IMR-90 (cell line): ENCODE measurements at regions not wholly inside any gene's neighbourhood (a gene's known extent, or its start where the extent isn't known, plus 50 kb on each side); places are given as distances from the start of the nearest gene placed in this dataset.
A peak's percentile ranks its signal among the peaks of the same experiment; 100 is the strongest.

Experiments
- ATAC-seq: fragments of 200-7000 bp; cut with Tn5 transposase; 2 replicates; pipeline ENCODE4 v1.9.1; 2020; ENCODE audit warnings: low read depth, mild to moderate bottlenecking, moderate library complexity
- BruUV-seq: library from RNA; stranded (reverse); fragments of 400-500 nt; replicated peaks from 2 replicates; lab custom pipeline; 2021; lab: Mats Ljungman, UMichigan
- CTCF ChIA-PET: fragments of 300-600 bp; formaldehyde crosslinking; extraction: SDS; loops from one replicate; lab custom pipeline; 2021; ENCODE audit warnings: antibody characterized with exemption; lab: Yijun Ruan, JAX
- POLR2A ChIA-PET: fragments of 300-600 bp; sonication (Branson Sonifier 250); formaldehyde crosslinking; loops from one replicate; lab custom pipeline; 2022; ENCODE audit warnings: antibody characterized with exemption; ENCODE audit not compliant: unreplicated experiment; lab: Charles Lee
- DNase-seq: peaks from one replicate; pipeline ENCODE4 v3.0.0; 2013
- H2AFZ ChIP-seq: replicated peaks from 2 replicates; pipeline ENCODE3; 2013; ENCODE audit warnings: low read length, mild to moderate bottlenecking; ENCODE audit not compliant: poor library complexity
- H2AK5ac ChIP-seq: 2 replicates; pipeline ENCODE4 v1.6.1; 2013; ENCODE audit warnings: low read depth, low read length, inconsistent platforms
- H2AK9ac ChIP-seq: replicated peaks from 2 replicates; pipeline ENCODE3; 2013; ENCODE audit warnings: mild to moderate bottlenecking, low read depth, low read length, moderate library complexity; ENCODE audit not compliant: poor library complexity
- H2BK120ac ChIP-seq: 2 replicates; pipeline ENCODE4 v1.6.1; 2013; ENCODE audit warnings: low read depth, low read length, inconsistent platforms
- H2BK15ac ChIP-seq: 3 replicates; pipeline ENCODE4 v1.6.1; 2013; ENCODE audit warnings: low read depth, low read length, inconsistent platforms
- H2BK20ac ChIP-seq: 2 replicates; pipeline ENCODE4 v1.6.1; 2013; ENCODE audit warnings: low read depth, mild to moderate bottlenecking, inconsistent platforms, low read length, moderate library complexity
- H2BK5ac ChIP-seq: 2 replicates; pipeline ENCODE4 v1.6.1; 2013; ENCODE audit warnings: mild to moderate bottlenecking, low read depth, low read length, inconsistent platforms; ENCODE audit not compliant: poor library complexity, severe bottlenecking
- H3K14ac ChIP-seq: replicated peaks from 2 replicates; pipeline ENCODE4 v1.6.1; 2013; ENCODE audit warnings: low read depth, low read length, inconsistent platforms
- H3K18ac ChIP-seq: 2 replicates; pipeline ENCODE4 v1.6.1; 2013; ENCODE audit warnings: low read depth, low read length, control low read depth
- H3K23ac ChIP-seq: 2 replicates; pipeline ENCODE4 v1.6.1; 2013; ENCODE audit warnings: low read depth, low read length, inconsistent platforms
- H3K27ac ChIP-seq: 2 replicates; pipeline ENCODE4 v1.5.1; 2013; ENCODE audit warnings: mild to moderate bottlenecking, control low read depth, low read length; ENCODE audit not compliant: insufficient read depth
- H3K27me3 ChIP-seq: 2 replicates; pipeline ENCODE4 v1.6.1; 2013; ENCODE audit warnings: low read length; ENCODE audit not compliant: control insufficient read depth, insufficient read depth
- H3K36me3 ChIP-seq: 2 replicates; pipeline ENCODE4 v1.6.1; 2013; ENCODE audit warnings: low read length, mixed read lengths; ENCODE audit not compliant: control insufficient read depth, insufficient read depth
- H3K4ac ChIP-seq: 2 replicates; pipeline ENCODE4 v1.6.1; 2013; ENCODE audit warnings: low read depth, low read length, inconsistent platforms
- H3K4me1 ChIP-seq: 2 replicates; pipeline ENCODE4 v1.6.1; 2013; ENCODE audit warnings: low read length, mixed read lengths; ENCODE audit not compliant: control insufficient read depth, insufficient read depth
- H3K4me2 ChIP-seq: 2 replicates; pipeline ENCODE4 v1.6.1; 2013; ENCODE audit warnings: low read depth, mild to moderate bottlenecking, control low read depth, low read length, moderate library complexity
- H3K4me3 ChIP-seq: 2 replicates; pipeline ENCODE4 v1.5.1; 2013; ENCODE audit warnings: low read depth, mild to moderate bottlenecking, control low read depth, low read length, moderate library complexity; ENCODE audit not compliant: insufficient read depth
- H3K56ac ChIP-seq: 2 replicates; pipeline ENCODE4 v1.6.1; 2013; ENCODE audit warnings: low read length, inconsistent platforms; ENCODE audit not compliant: insufficient read depth; ENCODE audit errors: extremely low read depth
- H3K79me1 ChIP-seq, 2 experiments: 2 replicates each; pipeline ENCODE4 v1.6.1; 2013; ENCODE audit warnings: low read length in 2 of 2, inconsistent platforms in 1 of 2, low read depth in 1 of 2
- H3K9ac ChIP-seq: 2 replicates; pipeline ENCODE4 v1.6.1; 2013; ENCODE audit warnings: low read depth, low read length, control low read depth
- H3K9me1 ChIP-seq: 2 replicates; pipeline ENCODE4 v1.6.1; 2013; ENCODE audit warnings: low read length, inconsistent platforms; ENCODE audit not compliant: insufficient read depth
- H3K9me3 ChIP-seq: 2 replicates; pipeline ENCODE4 v1.6.1; 2013; ENCODE audit warnings: low read length; ENCODE audit not compliant: control insufficient read depth, insufficient read depth
- H4K20me1 ChIP-seq: 2 replicates; pipeline ENCODE4 v1.6.1; 2013; ENCODE audit warnings: low read length, inconsistent platforms; ENCODE audit not compliant: insufficient read depth
- H4K5ac ChIP-seq: 2 replicates; pipeline ENCODE4 v1.6.1; 2013; ENCODE audit warnings: mild to moderate bottlenecking, low read depth, low read length, control low read depth
- H4K8ac ChIP-seq, 2 experiments: 2 replicates each; pipeline ENCODE4 v1.6.1; 2013; ENCODE audit warnings: low read depth in 2 of 2, low read length in 2 of 2, control low read depth in 1 of 2, inconsistent platforms in 1 of 2
- H4K91ac ChIP-seq: 2 replicates; pipeline ENCODE4 v1.6.1; 2013; ENCODE audit warnings: low read depth, low read length, inconsistent platforms; ENCODE audit not compliant: insufficient read depth
- BHLHE40 ChIP-seq: fragments of 150-350 bp; IDR thresholded peaks from 2 replicates; pipeline ENCODE4 v1.6.1; 2016; ENCODE audit warnings: mild to moderate bottlenecking, low read depth, low read length
- CEBPB ChIP-seq: IDR thresholded peaks from 2 replicates; pipeline ENCODE4 v1.6.1; 2012; ENCODE audit warnings: low read depth, low read length, improper control_type of control experiment
- ELK1 ChIP-seq: fragments of 150-350 bp; IDR thresholded peaks from 2 replicates; pipeline ENCODE4 v1.6.1; 2016; ENCODE audit warnings: low read depth, mild to moderate bottlenecking, low read length, moderate library complexity, borderline replicate concordance
- FOS ChIP-seq: fragments of 150-350 bp; IDR thresholded peaks from 2 replicates; pipeline ENCODE4 v1.6.1; 2016; ENCODE audit warnings: low read depth, low read length
- MAFK ChIP-seq: IDR thresholded peaks from 2 replicates; pipeline ENCODE4 v1.6.1; 2012; ENCODE audit warnings: low read depth, low read length, improper control_type of control experiment
- MXI1 ChIP-seq: IDR thresholded peaks from 2 replicates; pipeline ENCODE4 v1.6.1; 2012; ENCODE audit warnings: low read depth, mild to moderate bottlenecking, low read length, moderate library complexity, borderline replicate concordance
- RAD21 ChIP-seq: IDR thresholded peaks from 2 replicates; pipeline ENCODE4 v1.6.1; 2012; ENCODE audit warnings: low read length, improper control_type of control experiment
- RFX5 ChIP-seq: IDR thresholded peaks from 2 replicates; pipeline ENCODE4 v1.8.0; 2012; ENCODE audit warnings: low read depth, mild to moderate bottlenecking, low read length, moderate library complexity
- SMC3 ChIP-seq: fragments of 150-350 bp; IDR thresholded peaks from 2 replicates; pipeline ENCODE4 v1.6.1; 2016; ENCODE audit warnings: low read depth, mild to moderate bottlenecking, antibody characterized with exemption, low read length, moderate library complexity
- WGBS, 2 experiments: methylation state at CpG; one replicate each; pipeline versions ENCODE4 v1.1.5 to v1.1.7; 2013; ENCODE audit warnings: missing lambda C conversion rate in 2 of 2; ENCODE audit not compliant: insufficient read length in 1 of 2; ENCODE audit errors: extremely low coverage in 2 of 2; 5-methylcytosine and 5-hydroxymethylcytosine counted together
- dilution Hi-C: fragments of 300-500 bp; cut with HindIII; formaldehyde crosslinking; loops from one replicate; pipeline ENCODE4 v1.14.3; 2018; ENCODE audit warnings: low sequenced_read_pairs; ENCODE audit not compliant: unreplicated experiment
- in situ Hi-C: fragments of 300-500 bp; cut with MboI; formaldehyde crosslinking; loops from 3 replicates; pipeline ENCODE4 v1.14.3; 2019; ENCODE audit warnings: low sequenced_read_pairs, inconsistent platforms, mixed read lengths
- intact Hi-C: fragments of 100-400 bp; cut with micrococcal nuclease; formaldehyde crosslinking; loops from 2 replicates; pipeline ENCODE4 v1.10.0; 2022

GRCh38 chr9:78612091-78612490 is 315.2 kb downstream of the PSAT1 start:
- DNase-seq (peak; percentile 64), ATAC-seq (peak; percentile 56)
- H2BK20ac ChIP-seq = peak overlapping the region; percentile 86
- H3K79me1 ChIP-seq = no peaks in the 10 kb centered on the region
- no peaks in the 10 kb centered on the region for H3K27me3 ChIP-seq
- no peaks in the 10 kb centered on the region for H3K36me3 ChIP-seq
- no peak overlapping the region for H3K27ac ChIP-seq
- H3K4me3 ChIP-seq = no peak overlapping the region
- H3K9me1 ChIP-seq = no peaks in the 10 kb centered on the region; the same call in 1 of the 2 replicates
- dilution Hi-C loops (no loop called here), in situ Hi-C loops (no loop called here), intact Hi-C loops (no loop called here)
- H3K18ac ChIP-seq = peak overlapping the region; percentile 63; the same call in 1 of the 2 replicates
- H3K14ac ChIP-seq = no peak overlapping the region
- H3K4me1 ChIP-seq = peaks cover 5% of the 10 kb centered on the region; the same call in 1 of the 2 replicates
- no peak overlapping the region for H2AK9ac ChIP-seq
- TF ChIP-seq BHLHE40 (no peak), SMC3 (no peak), RFX5 (no peak), ELK1 (no peak), MAFK (no peak), MXI1 (no peak), CEBPB (no peak), RAD21 (no peak), FOS (0 out of 2 replicates have a peak, but pooled peaks have one; percentile 28)
- H4K8ac ChIP-seq = peak overlapping the region; percentile 10 to 67
- no TSS peak for BruUV-seq
- no CpG with 5 or more reads among the region's 2 CpGs for WGBS, 2 experiments
- H4K5ac ChIP-seq = no peak overlapping the region; the same call in 1 of the 2 replicates
- H2BK15ac ChIP-seq = no peak overlapping the region
- no peak overlapping the region for H2AK5ac ChIP-seq
- peak overlapping the region; percentile 48 for H2BK5ac ChIP-seq
- 0 out of 2 replicates have a peak overlapping the region, but pooled peaks have one; percentile 60 for H3K23ac ChIP-seq
- CTCF ChIA-PET = interaction anchor here (0.5 kb wide), 1 partner anchor 11 kb away, joined by 3 read pairs; no protein-coding TSS in a partner anchor
- H3K56ac ChIP-seq = no peak overlapping the region
- no peak overlapping the region for H2AFZ ChIP-seq
- POLR2A ChIA-PET = no interaction called here
- H3K9ac ChIP-seq = no peak overlapping the region
- H3K9me3 ChIP-seq = 0 out of 2 replicates have a peak, but pooled peaks cover 3% of the 10 kb centered on the region
- H2BK120ac ChIP-seq = peak overlapping the region; percentile 77
- H4K91ac ChIP-seq = peak overlapping the region; percentile 68; the same call in 1 of the 2 replicates
- H3K4me2 ChIP-seq = peak overlapping the region; percentile 30; the same call in 1 of the 2 replicates
- no peaks in the 10 kb centered on the region for H4K20me1 ChIP-seq
- peak overlapping the region; percentile 40; the same call in 1 of the 2 replicates for H3K4ac ChIP-seq
